HEK293T (cell line): ENCODE measurements at regions not wholly inside any gene's neighbourhood (a gene's known extent, or its start where the extent isn't known, plus 50 kb on each side); places are given as distances from the start of the nearest gene placed in this dataset.

Source experiments
- CTCF ChIA-PET: fragments of 350-600 bp; formaldehyde crosslinking; extraction: SDS; loops from one replicate; lab custom pipeline; 2021; ENCODE audit warnings: antibody characterized with exemption, inconsistent platforms; lab: Yijun Ruan, JAX
- POLR2A ChIA-PET: fragments of 350-600 bp; formaldehyde crosslinking; extraction: SDS; loops from one replicate; lab custom pipeline; 2020; ENCODE audit warnings: antibody characterized with exemption, inconsistent platforms; lab: Yijun Ruan, JAX
- DNase-seq: peaks from one replicate; pipeline ENCODE4 v3.0.0; 2012; ENCODE audit warnings: mixed read lengths; ENCODE audit errors: extremely low spot score
- ARNT ChIP-seq: fragments of 450-650 bp; IDR thresholded peaks from 2 replicates; pipeline ENCODE4 v1.6.1; 2017; ENCODE audit warnings: mild to moderate bottlenecking
- BHLHE40 ChIP-seq: fragments of 450-650 bp; IDR thresholded peaks from 2 replicates; pipeline ENCODE4 v1.6.1; 2016; ENCODE audit warnings: mild to moderate bottlenecking, moderate library complexity, borderline replicate concordance
- CTBP1 ChIP-seq: fragments of 450-650 bp; IDR thresholded peaks from 2 replicates; pipeline ENCODE4 v1.6.1; 2016; ENCODE audit warnings: borderline replicate concordance
- ELF4 ChIP-seq: fragments of 450-650 bp; IDR thresholded peaks from 2 replicates; pipeline ENCODE4 v1.6.1; 2017; ENCODE audit warnings: antibody characterized with exemption
- FOXA1 ChIP-seq: fragments of 450-650 bp; IDR thresholded peaks from 2 replicates; pipeline ENCODE4 v1.6.1; 2016; ENCODE audit warnings: mild to moderate bottlenecking
- FOXK2 ChIP-seq: fragments of 450-650 bp; IDR thresholded peaks from 2 replicates; pipeline ENCODE4 v1.6.1; 2016; ENCODE audit warnings: mild to moderate bottlenecking
- FOXM1 ChIP-seq: fragments of 450-650 bp; IDR thresholded peaks from 2 replicates; pipeline ENCODE4 v1.6.1; 2017; ENCODE audit warnings: mild to moderate bottlenecking, borderline replicate concordance
- HDGF ChIP-seq: fragments of 450-650 bp; IDR thresholded peaks from 2 replicates; pipeline ENCODE4 v1.6.1; 2017; ENCODE audit warnings: antibody characterized with exemption, borderline replicate concordance
- L3MBTL2 ChIP-seq: fragments of 450-650 bp; conservative IDR thresholded peaks from 2 replicates; pipeline ENCODE4 v1.6.1; 2016; ENCODE audit warnings: mild to moderate bottlenecking
- LEF1 ChIP-seq: fragments of 450-650 bp; IDR thresholded peaks from 2 replicates; pipeline ENCODE4 v1.6.1; 2017; ENCODE audit warnings: mild to moderate bottlenecking, borderline replicate concordance
- NFRKB ChIP-seq: fragments of 450-650 bp; IDR thresholded peaks from 2 replicates; pipeline ENCODE4 v1.6.1; 2016; ENCODE audit warnings: mild to moderate bottlenecking, moderate library complexity
- PKNOX1 ChIP-seq: fragments of 450-650 bp; IDR thresholded peaks from 2 replicates; pipeline ENCODE4 v1.6.1; 2016
- SP1 ChIP-seq: fragments of 450-650 bp; IDR thresholded peaks from 2 replicates; pipeline ENCODE4 v1.6.1; 2017
- SUZ12 ChIP-seq: fragments of 450-650 bp; IDR thresholded peaks from 2 replicates; pipeline ENCODE4 v1.6.1; 2016; ENCODE audit warnings: mild to moderate bottlenecking
- TARDBP ChIP-seq: fragments of 450-650 bp; IDR thresholded peaks from 2 replicates; pipeline ENCODE4 v1.6.1; 2016
- ZNF384 ChIP-seq: fragments of 450-650 bp; IDR thresholded peaks from 2 replicates; pipeline ENCODE4 v1.6.1; 2016

- DNase-seq, result no peak
- ChIA-PET CTCF (no interaction called here), POLR2A (no interaction called here)
- TF ChIP-seq PKNOX1 (no peak), SP1 (no peak), LEF1 (no peak), L3MBTL2 (no peak), HDGF (no peak), TARDBP (no peak), FOXA1 (no peak), NFRKB (no peak), FOXK2 (no peak), CTBP1 (no peak), ELF4 (no peak), FOXM1 (no peak), SUZ12 (no peak), ZNF384 (no peak)
These were observed 430.4 kb downstream of the NEBL start for GRCh38 chr10:20466731-20467130.

GRCh38 chr10:20457649-20458048 lies 439.5 kb downstream of the NEBL start:
- ChIA-PET CTCF (no interaction called here), POLR2A (no interaction called here)
- TF ChIP-seq SUZ12 (no peak), ELF4 (no peak), CTBP1 (no peak), BHLHE40 (no peak), TARDBP (no peak), FOXK2 (no peak), HDGF (no peak), NFRKB (no peak), PKNOX1 (no peak), FOXA1 (no peak), SP1 (no peak), FOXM1 (no peak), ARNT (no peak), ZNF384 (no peak), L3MBTL2 (no peak), LEF1 (no peak)
- no peak for DNase-seq

DNA sequence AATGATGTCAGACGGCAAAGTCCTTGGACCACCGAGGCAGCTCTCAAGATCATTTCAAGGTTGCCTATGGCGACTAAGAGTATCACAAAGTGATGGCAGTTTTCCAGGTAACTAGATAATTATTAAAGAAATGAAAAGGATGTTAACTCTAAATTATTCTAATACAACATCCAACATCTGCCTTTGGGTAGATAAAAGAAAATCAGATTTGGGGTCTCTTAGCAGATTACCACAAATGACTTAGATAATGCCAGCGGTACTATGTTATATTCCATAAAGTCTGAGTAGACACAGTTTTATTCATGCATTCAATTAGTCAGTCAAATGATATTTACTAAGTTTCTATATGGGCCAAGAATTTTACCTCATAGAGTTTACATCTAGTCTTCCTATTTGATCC lies 441.3 kb downstream of the NEBL start:
- no peak for DNase-seq
- TF ChIP-seq CTBP1, result no peak
- no peak for TF ChIP-seq FOXA1
- no peak for TF ChIP-seq ARNT
- TF ChIP-seq TARDBP, result no peak
- TF ChIP-seq ZNF384, result no peak
- TF ChIP-seq SUZ12, result no peak
- no peak for TF ChIP-seq BHLHE40
- no peak for TF ChIP-seq ELF4
- TF ChIP-seq SP1, result no peak
- no peak for TF ChIP-seq LEF1
- TF ChIP-seq PKNOX1, result no peak
- TF ChIP-seq L3MBTL2, result no peak
- no peak for TF ChIP-seq FOXM1
- TF ChIP-seq HDGF, result no peak
- TF ChIP-seq NFRKB, result no peak
- no peak for TF ChIP-seq FOXK2
- POLR2A ChIA-PET, result no interaction called here
- CTCF ChIA-PET, result no interaction called here

DNA sequence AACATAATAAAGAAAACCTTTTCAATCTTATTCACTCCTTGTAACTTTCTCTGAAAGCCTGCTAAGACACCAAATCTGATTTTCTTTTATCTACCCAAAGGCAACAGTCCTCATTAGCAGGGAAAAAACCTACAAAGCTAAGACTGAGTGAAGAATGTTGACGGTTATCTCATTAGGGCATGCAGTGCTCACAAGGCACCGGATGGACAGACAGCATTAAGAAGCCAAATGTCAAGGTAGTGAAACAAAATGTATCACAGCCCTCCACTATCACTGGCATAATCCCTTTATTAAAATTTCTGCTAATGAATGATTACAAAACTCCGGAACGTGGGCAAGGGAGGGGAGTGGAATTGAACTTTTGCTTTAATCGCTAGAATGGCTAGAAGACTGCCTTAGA lies 442.8 kb downstream of the NEBL start:
- ChIA-PET CTCF (no interaction called here), POLR2A (no interaction called here)
- no peak for DNase-seq
- TF ChIP-seq FOXM1 (no peak), PKNOX1 (no peak), ZNF384 (no peak), NFRKB (no peak), TARDBP (no peak), ARNT (no peak), BHLHE40 (no peak), SP1 (no peak), SUZ12 (no peak), ELF4 (no peak), FOXK2 (no peak), HDGF (no peak), L3MBTL2 (no peak), FOXA1 (no peak), LEF1 (no peak)

DNA sequence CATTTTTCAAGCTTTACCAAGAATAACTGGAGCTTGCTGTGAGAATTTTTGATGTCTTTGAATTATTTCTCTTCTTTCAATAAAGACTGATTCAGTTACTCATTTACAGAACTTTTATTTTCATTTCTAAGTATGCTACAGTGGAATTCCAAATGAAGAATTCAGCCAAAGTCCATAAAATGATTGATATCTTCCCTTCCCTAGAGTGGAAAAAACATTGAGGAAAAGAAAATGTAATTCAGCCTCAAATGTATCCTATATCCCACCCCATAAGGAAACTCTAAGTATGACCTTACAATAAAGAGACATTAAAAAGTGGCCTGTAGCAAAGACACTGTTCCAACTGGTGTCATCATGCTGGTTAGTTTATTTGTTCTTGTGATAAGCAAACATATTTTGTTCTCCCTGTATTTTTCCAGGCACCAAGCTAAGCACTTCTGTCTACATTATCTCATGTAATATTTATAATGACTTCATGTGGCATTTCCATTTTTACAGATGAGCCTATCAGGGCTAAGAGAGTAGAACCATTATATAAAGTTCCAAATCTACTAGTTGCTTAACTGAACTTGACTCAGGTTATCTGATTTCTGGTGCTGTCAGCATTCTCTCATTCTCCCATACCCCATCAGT lies 450.4 kb downstream of the NEBL start:
- POLR2A ChIA-PET, result no interaction called here
- TF ChIP-seq SUZ12 (no peak), L3MBTL2 (no peak), PKNOX1 (no peak), BHLHE40 (no peak), FOXK2 (no peak)
- CTCF ChIA-PET, result no interaction called here
- DNase-seq, result no peak
